Osteocyte (in vitro differentiated cells): ENCODE measurements at regions not wholly inside any gene's neighbourhood (a gene's known extent, or its start where the extent isn't known, plus 50 kb on each side); places are given as distances from the start of the nearest gene placed in this dataset.

Experiments
- DNase-seq: peaks from one replicate; pipeline ENCODE4 v3.0.0; 2021; ENCODE audit warnings: mixed read lengths; ENCODE audit not compliant: unreplicated experiment; ENCODE audit errors: extremely low spot score
- H3K27ac Mint-ChIP-seq: one replicate; pipeline ENCODE4 v1.8.0; 2021; ENCODE audit warnings: mild to moderate bottlenecking, mixed read lengths; ENCODE audit not compliant: unreplicated experiment
- H3K27me3 Mint-ChIP-seq: one replicate; pipeline ENCODE4 v1.8.0; 2021; ENCODE audit warnings: mixed read lengths; ENCODE audit not compliant: unreplicated experiment
- H3K36me3 Mint-ChIP-seq: one replicate; pipeline ENCODE4 v1.8.0; 2021; ENCODE audit warnings: mixed read lengths; ENCODE audit not compliant: unreplicated experiment
- H3K4me1 Mint-ChIP-seq: one replicate; pipeline ENCODE4 v1.8.0; 2021; ENCODE audit warnings: mixed read lengths; ENCODE audit not compliant: unreplicated experiment
- H3K4me3 Mint-ChIP-seq: one replicate; pipeline ENCODE4 v1.8.0; 2021; ENCODE audit warnings: mild to moderate bottlenecking, moderate library complexity, mixed read lengths; ENCODE audit not compliant: unreplicated experiment
- H3K9me3 Mint-ChIP-seq: one replicate; pipeline ENCODE4 v1.8.0; 2021; ENCODE audit warnings: mixed read lengths; ENCODE audit not compliant: unreplicated experiment
- TF ChIP-seq, protein P1 (sequence below): fragments of 200-600 bp; sonication (generic); IDR thresholded peaks from 2 replicates; pipeline ENCODE4 v1.5.0; 2021; ENCODE audit warnings: antibody characterized with exemption, mild to moderate bottlenecking, moderate library complexity

DNA sequence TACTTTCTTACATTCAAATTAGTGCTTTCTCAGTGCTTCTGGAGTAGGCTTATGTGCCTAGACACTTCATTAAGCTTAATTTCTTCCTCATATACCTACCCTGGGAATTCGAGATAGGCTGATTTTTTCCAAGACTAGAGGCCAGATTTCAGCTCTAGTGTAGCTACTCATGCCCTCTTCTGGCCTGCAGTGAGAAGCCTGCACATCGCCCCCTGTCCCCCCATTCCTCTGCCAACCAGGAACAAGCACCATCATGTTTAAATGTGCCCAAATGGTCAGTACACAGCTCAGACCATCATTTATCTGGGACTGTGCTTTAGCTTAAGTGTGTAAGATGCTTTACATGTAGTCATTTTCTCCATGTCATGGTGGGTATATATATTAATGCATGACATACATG lies 1218.8 kb upstream of the LRRTM1 start:
- H3K9me3 Mint-ChIP-seq, result peaks cover 12% of the 10 kb centered on the region
- H3K27ac Mint-ChIP-seq, result no peak overlapping the region
- H3K4me3 Mint-ChIP-seq, result no peak overlapping the region
- TF ChIP-seq, protein P1, sequence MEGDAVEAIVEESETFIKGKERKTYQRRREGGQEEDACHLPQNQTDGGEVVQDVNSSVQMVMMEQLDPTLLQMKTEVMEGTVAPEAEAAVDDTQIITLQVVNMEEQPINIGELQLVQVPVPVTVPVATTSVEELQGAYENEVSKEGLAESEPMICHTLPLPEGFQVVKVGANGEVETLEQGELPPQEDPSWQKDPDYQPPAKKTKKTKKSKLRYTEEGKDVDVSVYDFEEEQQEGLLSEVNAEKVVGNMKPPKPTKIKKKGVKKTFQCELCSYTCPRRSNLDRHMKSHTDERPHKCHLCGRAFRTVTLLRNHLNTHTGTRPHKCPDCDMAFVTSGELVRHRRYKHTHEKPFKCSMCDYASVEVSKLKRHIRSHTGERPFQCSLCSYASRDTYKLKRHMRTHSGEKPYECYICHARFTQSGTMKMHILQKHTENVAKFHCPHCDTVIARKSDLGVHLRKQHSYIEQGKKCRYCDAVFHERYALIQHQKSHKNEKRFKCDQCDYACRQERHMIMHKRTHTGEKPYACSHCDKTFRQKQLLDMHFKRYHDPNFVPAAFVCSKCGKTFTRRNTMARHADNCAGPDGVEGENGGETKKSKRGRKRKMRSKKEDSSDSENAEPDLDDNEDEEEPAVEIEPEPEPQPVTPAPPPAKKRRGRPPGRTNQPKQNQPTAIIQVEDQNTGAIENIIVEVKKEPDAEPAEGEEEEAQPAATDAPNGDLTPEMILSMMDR, result no peak
- no peaks in the 10 kb centered on the region for H3K4me1 Mint-ChIP-seq
- H3K27me3 Mint-ChIP-seq, result no peaks in the 10 kb centered on the region
- H3K36me3 Mint-ChIP-seq, result no peaks in the 10 kb centered on the region
- no peak for DNase-seq

DNA sequence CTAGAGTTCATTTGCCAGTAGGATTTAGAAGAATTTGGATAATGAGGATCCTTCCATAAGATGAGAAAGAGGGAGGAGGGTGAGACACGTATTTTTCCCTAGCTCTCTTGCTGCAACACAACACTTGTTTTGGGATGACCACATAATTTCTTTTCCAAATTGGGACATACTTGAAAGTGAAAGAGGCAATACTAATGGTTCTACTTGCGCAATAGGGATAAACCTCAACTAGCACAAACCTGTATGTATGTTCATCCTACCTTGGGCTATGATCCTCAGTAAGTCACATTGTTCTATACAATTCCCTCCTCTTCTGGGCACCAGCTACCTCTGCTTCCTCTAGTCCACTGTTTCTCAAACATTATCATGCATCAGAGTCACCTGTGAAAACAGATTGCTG lies 1208.8 kb upstream of the LRRTM1 start:
- no peaks in the 10 kb centered on the region for H3K4me1 Mint-ChIP-seq
- H3K27ac Mint-ChIP-seq, result no peak overlapping the region
- H3K27me3 Mint-ChIP-seq, result no peaks in the 10 kb centered on the region
- no peak for DNase-seq
- no peak overlapping the region for H3K4me3 Mint-ChIP-seq
- H3K36me3 Mint-ChIP-seq, result no peaks in the 10 kb centered on the region
- TF ChIP-seq, protein P1, result no peak
- H3K9me3 Mint-ChIP-seq, result peaks cover 17% of the 10 kb centered on the region

DNA sequence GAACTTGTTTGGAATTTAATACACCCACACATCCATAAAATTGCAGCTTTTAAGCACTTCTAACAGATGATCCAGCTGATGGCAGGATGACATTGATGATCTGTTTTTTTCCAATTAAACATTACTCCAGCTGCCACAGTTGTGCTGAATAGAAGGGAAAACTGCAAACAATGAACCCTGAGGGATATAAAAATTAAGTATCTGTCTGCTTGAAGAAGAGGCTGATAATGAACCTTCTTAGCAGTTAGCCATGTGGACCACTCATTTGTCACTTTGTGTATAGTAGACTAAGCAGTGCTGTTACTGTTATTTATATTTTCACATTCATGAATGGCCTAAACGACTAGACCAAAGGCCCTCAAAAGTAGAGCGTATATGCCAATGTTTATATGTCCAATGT lies 1201.0 kb upstream of the LRRTM1 start:
- Mint-ChIP-seq H3K9me3 (peaks cover 7% of the 10 kb centered on the region), H3K27ac (no peak overlapping the region), H3K27me3 (no peaks in the 10 kb centered on the region), H3K36me3 (no peaks in the 10 kb centered on the region), H3K4me1 (no peaks in the 10 kb centered on the region), H3K4me3 (no peak overlapping the region)
- DNase-seq, result no peak
- TF ChIP-seq, protein P1, result no peak

DNA sequence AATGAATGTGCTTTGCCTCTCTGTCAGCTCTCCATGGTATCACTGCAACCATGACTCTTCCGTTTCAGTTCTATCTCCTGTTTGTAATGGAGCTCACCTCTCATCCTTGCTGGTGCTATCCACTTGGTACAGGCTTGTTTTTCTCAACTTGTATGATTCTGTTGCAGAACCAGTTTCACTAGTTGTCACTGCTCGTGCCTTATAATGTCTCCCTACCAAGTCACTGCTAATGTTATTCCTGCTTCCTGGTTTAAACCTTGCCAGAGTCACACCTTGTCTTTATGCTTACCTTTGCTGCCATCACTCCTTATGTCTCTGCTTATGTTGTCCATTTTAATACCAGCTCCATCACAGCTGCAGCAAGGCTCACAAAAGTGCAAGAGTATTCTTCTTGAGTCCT lies 1191.0 kb upstream of the LRRTM1 start:
- Mint-ChIP-seq H3K27ac (no peak overlapping the region), H3K27me3 (no peaks in the 10 kb centered on the region), H3K4me3 (no peak overlapping the region), H3K9me3 (peaks cover 57% of the 10 kb centered on the region), H3K36me3 (no peaks in the 10 kb centered on the region), H3K4me1 (no peaks in the 10 kb centered on the region)
- TF ChIP-seq, protein P1, result no peak
- DNase-seq, result no peak

DNA sequence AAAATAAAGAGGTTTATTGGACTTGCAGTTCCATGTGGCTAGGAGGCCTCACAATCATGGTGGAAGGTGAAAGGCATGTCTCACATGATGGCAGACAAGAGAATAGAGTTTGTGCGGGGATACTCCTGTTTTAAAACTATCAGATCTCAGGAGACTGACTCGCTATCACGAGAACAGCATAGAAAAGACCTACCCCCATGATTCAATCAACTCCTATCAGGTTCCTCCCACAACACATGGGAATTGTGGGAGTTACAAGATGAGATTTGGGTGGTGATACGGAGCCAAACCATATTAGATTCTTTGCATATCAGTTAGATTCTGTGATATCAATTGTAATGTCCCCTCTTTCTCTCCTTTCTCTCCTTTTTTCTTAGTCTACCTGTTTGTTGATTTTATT lies 1178.7 kb upstream of the LRRTM1 start:
- Mint-ChIP-seq H3K4me3 (no peak overlapping the region), H3K9me3 (peaks cover 32% of the 10 kb centered on the region), H3K4me1 (no peaks in the 10 kb centered on the region), H3K36me3 (no peaks in the 10 kb centered on the region), H3K27me3 (no peaks in the 10 kb centered on the region), H3K27ac (no peak overlapping the region)
- DNase-seq, result no peak
- TF ChIP-seq, protein P1, result no peak
